ENCODE measurements at regions not wholly inside any gene's neighbourhood (a gene's known extent, or its start where the extent isn't known, plus 50 kb on each side); places are given as distances from the start of the nearest gene placed in this dataset.

DNA sequence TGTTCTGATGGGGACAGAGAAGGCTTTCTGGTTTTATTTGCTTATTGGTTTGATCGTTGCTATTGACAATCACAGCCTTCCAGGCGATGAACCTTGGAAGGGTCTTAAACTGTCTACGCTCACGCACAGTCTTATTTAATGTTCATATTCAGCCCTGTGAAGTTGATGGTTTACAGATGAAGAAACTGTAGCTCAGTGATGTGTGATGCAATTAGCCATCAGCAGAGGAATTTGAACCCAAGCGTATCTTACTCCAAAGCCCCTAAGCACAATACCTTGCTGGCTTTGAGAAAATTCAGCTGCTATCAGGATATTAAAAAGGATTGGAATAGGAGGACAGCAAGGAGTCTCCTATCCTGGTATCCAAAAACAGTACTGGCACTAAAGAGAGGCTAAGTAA is 77.1 kb upstream of the CALM2 start:
- DNase-seq, result no peak
- Mint-ChIP-seq H3K4me1 (peaks cover 34% of the 10 kb centered on the region), H3K9me3 (no peaks in the 10 kb centered on the region), H3K27ac (no peak overlapping the region), H3K36me3 (ENCODE audit: low read depth) (no peaks in the 10 kb centered on the region), H3K4me3 (no peak overlapping the region), H3K27me3 (ENCODE audit: insufficient read depth) (peaks cover 1% of the 10 kb centered on the region)
- H3K9ac ChIP-seq (ENCODE audit: extremely low read depth, low read length, poor library complexity, severe bottlenecking), result no peak overlapping the region
- H3K36me3 ChIP-seq (ENCODE audit: control insufficient read depth, insufficient read depth, low read length), result no peaks in the 10 kb centered on the region
- no peak overlapping the region for H3K4me3 ChIP-seq (ENCODE audit: low read length)
- TF ChIP-seq, protein P1, sequence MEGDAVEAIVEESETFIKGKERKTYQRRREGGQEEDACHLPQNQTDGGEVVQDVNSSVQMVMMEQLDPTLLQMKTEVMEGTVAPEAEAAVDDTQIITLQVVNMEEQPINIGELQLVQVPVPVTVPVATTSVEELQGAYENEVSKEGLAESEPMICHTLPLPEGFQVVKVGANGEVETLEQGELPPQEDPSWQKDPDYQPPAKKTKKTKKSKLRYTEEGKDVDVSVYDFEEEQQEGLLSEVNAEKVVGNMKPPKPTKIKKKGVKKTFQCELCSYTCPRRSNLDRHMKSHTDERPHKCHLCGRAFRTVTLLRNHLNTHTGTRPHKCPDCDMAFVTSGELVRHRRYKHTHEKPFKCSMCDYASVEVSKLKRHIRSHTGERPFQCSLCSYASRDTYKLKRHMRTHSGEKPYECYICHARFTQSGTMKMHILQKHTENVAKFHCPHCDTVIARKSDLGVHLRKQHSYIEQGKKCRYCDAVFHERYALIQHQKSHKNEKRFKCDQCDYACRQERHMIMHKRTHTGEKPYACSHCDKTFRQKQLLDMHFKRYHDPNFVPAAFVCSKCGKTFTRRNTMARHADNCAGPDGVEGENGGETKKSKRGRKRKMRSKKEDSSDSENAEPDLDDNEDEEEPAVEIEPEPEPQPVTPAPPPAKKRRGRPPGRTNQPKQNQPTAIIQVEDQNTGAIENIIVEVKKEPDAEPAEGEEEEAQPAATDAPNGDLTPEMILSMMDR (conservative IDR thresholded peaks at IDR 0.05), result no peak
- peaks cover 21% of the 10 kb centered on the region for H3K4me1 ChIP-seq (ENCODE audit: control insufficient read depth, insufficient read depth, low read length)
- H3K27me3 ChIP-seq (ENCODE audit: control insufficient read depth, insufficient read depth, low read length, poor library complexity, severe bottlenecking), result no peaks in the 10 kb centered on the region
- H3K9me3 ChIP-seq (ENCODE audit: control insufficient read depth, low read length), result no peaks in the 10 kb centered on the region
- WGBS, 2 experiments (ENCODE audit: insufficient coverage in 1 of 2, insufficient read length in 1 of 2), result 88 to 96% methylated on average over 4 to 5 of the region's 5 CpGs
- H3K27ac ChIP-seq (ENCODE audit: low read depth, low read length), result no peak overlapping the region

DNA sequence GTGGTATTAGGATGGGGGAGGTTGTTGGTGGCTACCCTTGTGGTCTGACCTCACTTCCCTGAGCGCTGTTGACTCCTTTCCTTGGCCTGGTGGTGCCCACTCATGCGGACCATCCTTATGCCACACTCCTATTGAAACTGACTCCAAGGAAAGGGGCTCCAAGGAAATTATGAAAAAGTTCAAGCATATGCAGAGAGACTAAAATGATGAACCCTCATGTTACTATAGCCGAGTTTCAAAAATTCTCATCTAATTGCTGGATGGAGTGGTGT is 75.0 kb upstream of the CALM2 start:
- H3K9ac ChIP-seq (ENCODE audit: extremely low read depth, low read length, poor library complexity, severe bottlenecking), result no peak overlapping the region
- H3K4me3 Mint-ChIP-seq, result no peak overlapping the region
- peaks cover 27% of the 10 kb centered on the region for H3K4me1 Mint-ChIP-seq
- no peak overlapping the region for H3K27ac Mint-ChIP-seq
- H3K9me3 ChIP-seq (ENCODE audit: control insufficient read depth, low read length), result no peaks in the 10 kb centered on the region
- H3K27ac ChIP-seq (ENCODE audit: low read depth, low read length), result no peak overlapping the region
- peaks cover 8% of the 10 kb centered on the region for H3K27me3 Mint-ChIP-seq (ENCODE audit: insufficient read depth)
- H3K4me3 ChIP-seq (ENCODE audit: low read length), result no peak overlapping the region
- TF ChIP-seq, protein P1 (conservative IDR thresholded peaks at IDR 0.05), result no peak
- H3K9me3 Mint-ChIP-seq, result no peaks in the 10 kb centered on the region
- 60 to 85% methylated on average over 2 to 3 of the region's 3 CpGs for WGBS, 2 experiments (ENCODE audit: insufficient coverage in 1 of 2, insufficient read length in 1 of 2)
- peaks cover 5% of the 10 kb centered on the region for H3K27me3 ChIP-seq (ENCODE audit: control insufficient read depth, insufficient read depth, low read length, poor library complexity, severe bottlenecking)
- no peak for DNase-seq
- no peaks in the 10 kb centered on the region for H3K36me3 Mint-ChIP-seq (ENCODE audit: low read depth)
- peaks cover 16% of the 10 kb centered on the region for H3K4me1 ChIP-seq (ENCODE audit: control insufficient read depth, insufficient read depth, low read length)
- no peaks in the 10 kb centered on the region for H3K36me3 ChIP-seq (ENCODE audit: control insufficient read depth, insufficient read depth, low read length)

DNA sequence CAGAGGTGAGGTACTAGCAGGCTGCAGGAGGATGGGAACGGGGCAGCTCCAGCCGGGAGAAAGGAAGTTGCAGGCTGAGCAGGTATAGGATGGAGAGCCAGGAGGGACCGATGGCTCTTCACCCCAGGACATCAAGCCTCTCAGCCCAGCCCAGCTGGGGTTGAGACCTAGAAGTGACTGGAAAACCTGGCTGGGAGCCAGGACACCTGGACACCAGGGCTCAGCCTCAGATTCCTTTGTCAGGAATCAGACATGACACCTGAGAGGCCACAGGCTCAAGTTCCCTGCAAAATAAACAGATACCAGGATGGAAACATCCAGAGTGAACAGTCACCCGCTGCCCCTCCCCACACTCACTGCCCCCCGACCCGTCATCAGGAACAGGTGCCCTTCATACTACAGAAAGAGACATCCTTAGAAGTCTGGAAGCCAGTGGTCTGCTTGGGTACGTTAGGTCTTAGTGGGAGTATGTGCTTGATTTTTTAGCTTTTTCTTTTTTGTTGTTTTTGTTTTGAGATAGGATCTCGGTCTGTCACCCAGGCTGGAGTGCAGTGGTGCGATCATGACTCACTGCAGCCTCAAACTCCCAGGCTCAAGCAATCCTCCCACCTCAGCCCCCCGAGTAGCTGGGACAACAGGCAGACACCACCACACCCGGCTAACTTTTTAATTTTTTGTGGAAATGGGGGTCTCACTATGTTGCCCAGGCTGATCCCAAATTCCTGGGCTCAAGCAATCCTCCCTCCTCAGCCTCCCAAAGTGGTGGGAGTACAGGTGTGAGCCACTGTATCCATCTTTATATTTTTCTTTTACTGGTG is 74.5 kb upstream of the CALM2 start:
- H3K27ac ChIP-seq (ENCODE audit: low read depth, low read length), result no peak overlapping the region
- no peak overlapping the region for H3K9ac ChIP-seq (ENCODE audit: extremely low read depth, low read length, poor library complexity, severe bottlenecking)
- no peaks in the 10 kb centered on the region for H3K36me3 Mint-ChIP-seq (ENCODE audit: low read depth)
- H3K27me3 Mint-ChIP-seq (ENCODE audit: insufficient read depth), result peaks cover 11% of the 10 kb centered on the region
- H3K9me3 ChIP-seq (ENCODE audit: control insufficient read depth, low read length), result no peaks in the 10 kb centered on the region
- 74 to 85% methylated on average over 4 to 11 of the region's 11 CpGs for WGBS, 2 experiments (ENCODE audit: insufficient coverage in 1 of 2, insufficient read length in 1 of 2)
- H3K4me3 ChIP-seq (ENCODE audit: low read length), result no peak overlapping the region
- H3K4me1 Mint-ChIP-seq, result peaks cover 24% of the 10 kb centered on the region
- no peaks in the 10 kb centered on the region for H3K9me3 Mint-ChIP-seq
- TF ChIP-seq, protein P1 (conservative IDR thresholded peaks at IDR 0.05), result no peak
- H3K4me1 ChIP-seq (ENCODE audit: control insufficient read depth, insufficient read depth, low read length), result peaks cover 16% of the 10 kb centered on the region
- no peak overlapping the region for H3K27ac Mint-ChIP-seq
- no peak for DNase-seq
- H3K36me3 ChIP-seq (ENCODE audit: control insufficient read depth, insufficient read depth, low read length), result no peaks in the 10 kb centered on the region
- H3K27me3 ChIP-seq (ENCODE audit: control insufficient read depth, insufficient read depth, low read length, poor library complexity, severe bottlenecking), result peaks cover 5% of the 10 kb centered on the region
- H3K4me3 Mint-ChIP-seq, result no peak overlapping the region

Measured in endodermal cell (in vitro differentiated cells).